COR-L47 (cell line): ENCODE measurements at regions not wholly inside any gene's neighbourhood (a gene's known extent, or its start where the extent isn't known, plus 50 kb on each side); places are given as distances from the start of the nearest gene placed in this dataset.
"Not testable (repeated sequence)": the region's sequence is repeated elsewhere in the genome, so short reads cannot be mapped to it uniquely, and the experiment has no call there.

Experiments
- DNase-seq: peaks from one replicate; lab custom pipeline; 2025; lab: John Stamatoyannopoulos, UW

- not testable (repeated sequence) for DNase-seq
Measured at GRCh38 chrX:76774912-76775311, 347.4 kb downstream of the MAGEE1 start.

- DNase-seq = no peak
Measured at GRCh38 chrX:76796311-76796710, 368.8 kb downstream of the MAGEE1 start.

- no peak for DNase-seq
Measured at GRCh38 chrX:76802708-76803107, 375.2 kb downstream of the MAGEE1 start.

GRCh38 chrX:76815754-76816153 is 388.2 kb downstream of the MAGEE1 start:
- DNase-seq = no peak

GRCh38 chrX:76817279-76817678 is 389.8 kb downstream of the MAGEE1 start:
- DNase-seq = not testable (repeated sequence)

GRCh38 chrX:76821276-76821675 is 393.8 kb downstream of the MAGEE1 start:
- DNase-seq = no peak

GRCh38 chrX:76827672-76828071 is 400.2 kb downstream of the MAGEE1 start:
- no peak for DNase-seq

- not testable (repeated sequence) for DNase-seq
Measured at GRCh38 chrX:76840902-76841301, 413.4 kb downstream of the MAGEE1 start.

- DNase-seq = no peak
Measured at GRCh38 chrX:76850851-76851250, 423.3 kb downstream of the MAGEE1 start.

- DNase-seq = no peak
Measured at GRCh38 chrX:76862509-76862908, 435.0 kb downstream of the MAGEE1 start.

- no peak for DNase-seq
Measured at GRCh38 chrX:76893930-76894329, 466.4 kb downstream of the MAGEE1 start.

GRCh38 chrX:76915836-76916235 is 488.3 kb downstream of the MAGEE1 start:
- DNase-seq = no peak

GRCh38 chrX:76918033-76918432 is 490.5 kb downstream of the MAGEE1 start:
- no peak for DNase-seq

- no peak for DNase-seq
Measured at GRCh38 chrX:76919761-76920160, 492.3 kb downstream of the MAGEE1 start.

GRCh38 chrX:76920607-76921006 is 493.1 kb downstream of the MAGEE1 start:
- no peak for DNase-seq

GRCh38 chrX:76921176-76921575 is 493.7 kb downstream of the MAGEE1 start:
- no peak for DNase-seq

GRCh38 chrX:76922100-76922499 is 494.6 kb downstream of the MAGEE1 start:
- no peak for DNase-seq

- not testable (repeated sequence) for DNase-seq
Measured at GRCh38 chrX:76924616-76925015, 497.1 kb downstream of the MAGEE1 start.

GRCh38 chrX:76931518-76931917 is 504.0 kb downstream of the MAGEE1 start:
- no peak for DNase-seq

GRCh38 chrX:76957485-76957884 is 489.7 kb upstream of the FGF16 start:
- no peak for DNase-seq

GRCh38 chrX:76971393-76972376 is 475.5 kb upstream of the FGF16 start:
- DNase-seq = no peak

GRCh38 chrX:76977452-76977851 is 469.7 kb upstream of the FGF16 start:
- DNase-seq = no peak

GRCh38 chrX:76987381-76987780 is 459.8 kb upstream of the FGF16 start:
- DNase-seq = no peak

GRCh38 chrX:76996641-76997040 is 450.5 kb upstream of the FGF16 start:
- no peak for DNase-seq
